ENCODE measurements at regions not wholly inside any gene's neighbourhood (a gene's known extent, or its start where the extent isn't known, plus 50 kb on each side); places are given as distances from the start of the nearest gene placed in this dataset.
A peak's percentile ranks its signal among the peaks of the same experiment; 100 is the strongest.

GRCh38 chr1:109819906-109820305 lies 56.2 kb upstream of the EPS8L3 start:
- ATAC-seq (no peak), DNase-seq (ENCODE audit: low read depth, low spot score) (no peak)
- peak overlapping the region; percentile 98 for H3K27ac ChIP-seq (ENCODE audit: low read length)
- ChIA-PET POLR2A (no interaction called here), CTCF (no interaction called here)
- intact Hi-C loops (cut with micrococcal nuclease; ENCODE audit: unreplicated experiment), result no loop called here
- peaks cover 57% of the 10 kb centered on the region for H3K4me1 ChIP-seq (ENCODE audit: control insufficient read depth, insufficient read depth, low read length)
- TF ChIP-seq, protein P1, sequence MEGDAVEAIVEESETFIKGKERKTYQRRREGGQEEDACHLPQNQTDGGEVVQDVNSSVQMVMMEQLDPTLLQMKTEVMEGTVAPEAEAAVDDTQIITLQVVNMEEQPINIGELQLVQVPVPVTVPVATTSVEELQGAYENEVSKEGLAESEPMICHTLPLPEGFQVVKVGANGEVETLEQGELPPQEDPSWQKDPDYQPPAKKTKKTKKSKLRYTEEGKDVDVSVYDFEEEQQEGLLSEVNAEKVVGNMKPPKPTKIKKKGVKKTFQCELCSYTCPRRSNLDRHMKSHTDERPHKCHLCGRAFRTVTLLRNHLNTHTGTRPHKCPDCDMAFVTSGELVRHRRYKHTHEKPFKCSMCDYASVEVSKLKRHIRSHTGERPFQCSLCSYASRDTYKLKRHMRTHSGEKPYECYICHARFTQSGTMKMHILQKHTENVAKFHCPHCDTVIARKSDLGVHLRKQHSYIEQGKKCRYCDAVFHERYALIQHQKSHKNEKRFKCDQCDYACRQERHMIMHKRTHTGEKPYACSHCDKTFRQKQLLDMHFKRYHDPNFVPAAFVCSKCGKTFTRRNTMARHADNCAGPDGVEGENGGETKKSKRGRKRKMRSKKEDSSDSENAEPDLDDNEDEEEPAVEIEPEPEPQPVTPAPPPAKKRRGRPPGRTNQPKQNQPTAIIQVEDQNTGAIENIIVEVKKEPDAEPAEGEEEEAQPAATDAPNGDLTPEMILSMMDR (IDR thresholded peaks at IDR 0.05), result no peak
- TF ChIP-seq TCF7L2 (IDR thresholded peaks at IDR 0.05; ENCODE audit: low read depth, low read length), result no peak
- TF ChIP-seq REST (IDR thresholded peaks at IDR 0.05; ENCODE audit: insufficient read depth in 1 of 2, low read depth in 2 of 2, low read length in 1 of 2), result no peak
- TF ChIP-seq POLR2AphosphoS5 (IDR thresholded peaks at IDR 0.05; ENCODE audit: low read depth, low read length), result no peak
- TF ChIP-seq SIN3A (IDR thresholded peaks at IDR 0.05; ENCODE audit: borderline replicate concordance, insufficient read depth, low read depth, low read length), result no peak
- H3K27me3 ChIP-seq (ENCODE audit: control insufficient read depth, insufficient read depth, low read length), result no peaks in the 10 kb centered on the region
- no peak overlapping the region for H3K4me3 ChIP-seq (ENCODE audit: low read depth in 2 of 2, low read length in 2 of 2)
- peaks cover 3% of the 10 kb centered on the region; the same call in 1 of the 2 replicates for H3K9me3 ChIP-seq (ENCODE audit: control insufficient read depth, insufficient read depth, low read depth, low read length)
- in situ Hi-C loops (cut with HindIII; ENCODE audit: low pct_unique_long_range_greater_than_20kb, low sequenced_read_pairs), result no loop called here
- no peaks in the 10 kb centered on the region for H3K36me3 ChIP-seq (ENCODE audit: control insufficient read depth, insufficient read depth, low read length)
- no TSS peak for BruUV-seq (replicated peaks)

GRCh38 chr1:109818988-109819764 lies 55.5 kb upstream of the EPS8L3 start:
- Histone ChIP-seq H3K4me3 (ENCODE audit: low read depth in 2 of 2, low read length in 2 of 2) (no peak overlapping the region), H3K9me3 (ENCODE audit: control insufficient read depth, insufficient read depth, low read depth, low read length) (peaks cover 3% of the 10 kb centered on the region; the same call in 1 of the 2 replicates), H3K4me1 (ENCODE audit: control insufficient read depth, insufficient read depth, low read length) (peaks cover 54% of the 10 kb centered on the region), H3K27me3 (ENCODE audit: control insufficient read depth, insufficient read depth, low read length) (no peaks in the 10 kb centered on the region), H3K36me3 (ENCODE audit: control insufficient read depth, insufficient read depth, low read length) (no peaks in the 10 kb centered on the region), H3K27ac (ENCODE audit: low read length) (peak overlapping the region; percentile 98)
- DNase-seq (ENCODE audit: low read depth, low spot score) (no peak), ATAC-seq (no peak)
- ChIA-PET CTCF (no interaction called here), POLR2A (no interaction called here)
- no TSS peak for BruUV-seq (replicated peaks)
- intact Hi-C loops (cut with micrococcal nuclease; ENCODE audit: unreplicated experiment) (no loop called here), in situ Hi-C loops (cut with HindIII; ENCODE audit: low pct_unique_long_range_greater_than_20kb, low sequenced_read_pairs) (no loop called here)
- TF ChIP-seq TCF7L2 (IDR thresholded peaks at IDR 0.05; ENCODE audit: low read depth, low read length) (no peak), REST (IDR thresholded peaks at IDR 0.05; ENCODE audit: insufficient read depth in 1 of 2, low read depth in 2 of 2, low read length in 1 of 2) (no peak), SIN3A (IDR thresholded peaks at IDR 0.05; ENCODE audit: borderline replicate concordance, insufficient read depth, low read depth, low read length) (no peak), POLR2AphosphoS5 (IDR thresholded peaks at IDR 0.05; ENCODE audit: low read depth, low read length) (no peak)
- TF ChIP-seq, protein P1 (IDR thresholded peaks at IDR 0.05), result no peak

All from Panc1 (cell line).